Loucy (cell line): ENCODE measurements at regions not wholly inside any gene's neighbourhood (a gene's known extent, or its start where the extent isn't known, plus 50 kb on each side); places are given as distances from the start of the nearest gene placed in this dataset.

Experiments used
- CTCF ChIP-seq: fragments of 200-600 bp; sonication (generic); conservative IDR thresholded peaks from 2 replicates; pipeline ENCODE4 v1.5.1; 2014; ENCODE audit warnings: mild to moderate bottlenecking, antibody characterized with exemption, low read length
- EZH2phosphoT487 ChIP-seq: fragments of 200-600 bp; IDR thresholded peaks from 2 replicates; pipeline ENCODE4 v1.6.1; 2018; ENCODE audit warnings: antibody characterized with exemption, mild to moderate bottlenecking, moderate library complexity, borderline replicate concordance

- TF ChIP-seq CTCF (no peak), EZH2phosphoT487 (no peak)
These were observed 312.6 kb upstream of the COBL start for GRCh38 chr7:51629206-51629605.
